ENCODE measurements at regions not wholly inside any gene's neighbourhood (a gene's known extent, or its start where the extent isn't known, plus 50 kb on each side); places are given as distances from the start of the nearest gene placed in this dataset.
A peak's percentile ranks its signal among the peaks of the same experiment; 100 is the strongest.
"Not testable (repeated sequence)": the region's sequence is repeated elsewhere in the genome, so short reads cannot be mapped to it uniquely, and the experiment has no call there.

DNA sequence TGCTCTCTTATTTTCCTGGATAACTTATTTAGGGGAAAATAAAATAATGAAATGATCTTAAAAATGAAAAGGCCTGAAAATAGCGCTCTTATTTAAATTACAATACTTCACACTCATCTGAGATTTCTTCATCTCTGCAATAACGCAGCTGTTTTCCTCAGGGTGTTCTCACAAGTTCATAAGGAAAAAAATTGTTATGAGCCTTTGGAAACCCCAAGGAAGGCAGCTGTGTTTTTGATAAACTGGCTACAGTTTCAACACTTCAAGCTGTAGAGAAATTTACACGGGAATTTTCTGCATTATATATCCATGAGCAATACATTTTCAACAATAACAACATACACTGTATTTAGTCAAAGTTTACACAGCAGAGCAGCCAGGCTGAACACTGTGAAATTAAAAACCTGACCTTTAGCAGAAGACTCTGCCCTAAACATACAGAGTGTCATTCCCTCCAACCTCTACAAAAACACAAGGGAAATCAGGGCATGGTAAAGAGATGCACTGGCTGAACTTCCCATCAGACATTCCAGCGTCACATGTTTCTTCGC, 959.6 kb downstream of the SLC4A3 start:
- DNase-seq = no peak
- intact Hi-C loops (cut with micrococcal nuclease) = no loop called here
- H3K27ac Mint-ChIP-seq = no peak overlapping the region
- CTCF ChIA-PET = interaction anchor here (0.6 kb wide), 1 partner anchor 173 kb away, joined by 3 read pairs; no protein-coding TSS in a partner anchor
- H3K27me3 Mint-ChIP-seq (ENCODE audit: low read depth) = no peaks in the 10 kb centered on the region
- no peaks in the 10 kb centered on the region for H3K36me3 Mint-ChIP-seq (ENCODE audit: low read depth)
- H3K4me1 Mint-ChIP-seq (ENCODE audit: low read depth) = no peaks in the 10 kb centered on the region
- H3K9me3 Mint-ChIP-seq = no peaks in the 10 kb centered on the region
- H3K4me3 Mint-ChIP-seq = no peak overlapping the region

DNA sequence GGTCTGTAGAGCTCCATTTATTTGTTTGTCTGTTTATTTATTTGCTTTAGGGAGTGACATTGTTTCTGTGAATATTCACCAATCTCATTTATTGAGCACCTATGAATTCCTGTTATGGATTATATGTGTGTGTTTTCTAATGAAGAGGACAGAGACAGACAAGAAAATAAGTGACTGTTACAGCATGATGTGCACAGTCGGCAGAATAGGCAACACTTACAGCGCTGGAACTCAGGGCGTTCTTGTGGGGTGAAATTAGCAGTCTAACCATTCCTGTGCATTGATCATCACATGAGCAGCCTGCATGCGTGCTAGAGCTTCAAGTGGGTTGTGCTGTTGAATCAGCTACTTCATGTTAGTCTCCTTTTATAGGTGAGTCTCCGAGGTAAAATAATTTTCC, 960.7 kb downstream of the SLC4A3 start:
- H3K36me3 Mint-ChIP-seq (ENCODE audit: low read depth) = no peaks in the 10 kb centered on the region
- CTCF ChIA-PET = interaction anchor here (0.6 to 0.7 kb wide), 2 partner anchors 720 to 883 kb away, joined by 3 to 5 read pairs; no protein-coding TSS in a partner anchor
- H3K27me3 Mint-ChIP-seq (ENCODE audit: low read depth) = no peaks in the 10 kb centered on the region
- H3K4me3 Mint-ChIP-seq = no peak overlapping the region
- H3K4me1 Mint-ChIP-seq (ENCODE audit: low read depth) = no peaks in the 10 kb centered on the region
- H3K27ac Mint-ChIP-seq = no peak overlapping the region
- intact Hi-C loops (cut with micrococcal nuclease) = no loop called here
- DNase-seq = no peak
- no peaks in the 10 kb centered on the region for H3K9me3 Mint-ChIP-seq

DNA sequence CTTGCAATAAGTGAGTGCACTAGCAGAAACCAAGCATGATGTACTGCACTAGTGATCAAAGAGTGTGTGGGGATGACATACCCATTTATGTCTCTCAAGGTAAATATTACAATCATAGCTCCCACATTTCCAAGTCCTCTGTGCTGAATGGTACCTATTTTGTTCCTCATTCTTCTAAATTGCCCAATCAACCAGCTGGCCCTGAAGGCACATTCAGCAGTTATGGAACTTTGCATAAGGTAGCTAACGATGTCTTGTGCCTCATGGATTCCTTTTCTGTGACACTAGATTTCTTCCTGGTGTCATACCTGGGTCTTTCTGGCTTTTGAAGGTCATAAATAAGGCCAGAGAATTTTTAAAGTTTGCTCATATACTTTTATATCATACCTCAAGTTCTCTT, 963.0 kb downstream of the SLC4A3 start:
- CTCF ChIA-PET = interaction anchor here (0.7 kb wide), 1 partner anchor 108 kb away, joined by 3 read pairs; no protein-coding TSS in a partner anchor
- no peaks in the 10 kb centered on the region for H3K36me3 Mint-ChIP-seq (ENCODE audit: low read depth)
- no peaks in the 10 kb centered on the region for H3K27me3 Mint-ChIP-seq (ENCODE audit: low read depth)
- no peak overlapping the region for H3K27ac Mint-ChIP-seq
- intact Hi-C loops (cut with micrococcal nuclease) = no loop called here
- no peaks in the 10 kb centered on the region for H3K9me3 Mint-ChIP-seq
- H3K4me1 Mint-ChIP-seq (ENCODE audit: low read depth) = no peaks in the 10 kb centered on the region
- DNase-seq = no peak
- H3K4me3 Mint-ChIP-seq = no peak overlapping the region

DNA sequence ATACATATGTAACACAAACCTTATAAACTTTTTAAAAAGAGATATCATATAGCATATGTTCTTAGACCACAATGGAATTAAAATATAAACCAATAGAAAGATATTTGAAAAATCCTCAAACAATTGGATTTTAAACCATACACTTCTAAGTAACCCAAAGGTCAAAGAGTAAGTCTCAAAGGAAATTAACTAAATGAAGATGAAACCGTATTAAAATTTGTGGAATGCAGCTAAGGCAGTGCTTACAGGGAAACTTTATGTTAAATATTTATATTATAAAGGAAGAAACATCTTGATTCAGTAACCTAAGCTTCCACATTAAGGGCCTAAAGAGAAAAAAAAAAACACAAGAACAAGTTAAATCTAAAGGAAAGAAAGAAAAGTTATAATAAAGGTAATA, 966.1 kb downstream of the SLC4A3 start:
- no peaks in the 10 kb centered on the region for H3K27me3 Mint-ChIP-seq (ENCODE audit: low read depth)
- CTCF ChIA-PET = no interaction called here
- intact Hi-C loops (cut with micrococcal nuclease) = no loop called here
- no peak overlapping the region for H3K4me3 Mint-ChIP-seq
- no peak overlapping the region for H3K27ac Mint-ChIP-seq
- no peaks in the 10 kb centered on the region for H3K36me3 Mint-ChIP-seq (ENCODE audit: low read depth)
- H3K9me3 Mint-ChIP-seq = no peaks in the 10 kb centered on the region
- no peaks in the 10 kb centered on the region for H3K4me1 Mint-ChIP-seq (ENCODE audit: low read depth)
- no peak for DNase-seq

DNA sequence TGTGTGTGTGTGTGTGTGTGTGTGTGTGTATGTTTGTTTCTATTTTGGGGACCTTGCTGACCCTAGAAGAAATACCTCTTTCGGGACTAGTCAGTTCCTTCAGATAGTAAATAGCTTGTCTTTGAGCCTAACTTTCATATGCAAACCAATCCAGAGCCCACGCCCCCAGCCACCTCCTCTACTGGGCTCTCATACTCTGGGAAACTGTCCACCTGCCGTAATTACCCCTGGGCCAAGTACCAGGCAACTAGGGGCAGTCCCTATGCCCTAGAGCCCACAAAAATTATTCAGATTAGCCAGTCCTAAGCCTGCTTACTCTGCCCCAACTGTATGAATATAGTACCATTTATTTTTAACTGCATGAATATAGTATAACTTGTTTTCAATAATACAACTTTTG, 970.4 kb downstream of the EPHA4 start:
- Mint-ChIP-seq H3K36me3 (ENCODE audit: low read depth) (no peaks in the 10 kb centered on the region), H3K9me3 (no peaks in the 10 kb centered on the region), H3K27me3 (ENCODE audit: low read depth) (peaks cover 5% of the 10 kb centered on the region), H3K27ac (no peak overlapping the region), H3K4me3 (no peak overlapping the region), H3K4me1 (ENCODE audit: low read depth) (no peaks in the 10 kb centered on the region)
- CTCF ChIA-PET = interaction anchor here (0.6 kb wide), 1 partner anchor 29 kb away, joined by 3 read pairs; no protein-coding TSS in a partner anchor
- intact Hi-C loops (cut with micrococcal nuclease) = no loop called here
- DNase-seq = no peak

DNA sequence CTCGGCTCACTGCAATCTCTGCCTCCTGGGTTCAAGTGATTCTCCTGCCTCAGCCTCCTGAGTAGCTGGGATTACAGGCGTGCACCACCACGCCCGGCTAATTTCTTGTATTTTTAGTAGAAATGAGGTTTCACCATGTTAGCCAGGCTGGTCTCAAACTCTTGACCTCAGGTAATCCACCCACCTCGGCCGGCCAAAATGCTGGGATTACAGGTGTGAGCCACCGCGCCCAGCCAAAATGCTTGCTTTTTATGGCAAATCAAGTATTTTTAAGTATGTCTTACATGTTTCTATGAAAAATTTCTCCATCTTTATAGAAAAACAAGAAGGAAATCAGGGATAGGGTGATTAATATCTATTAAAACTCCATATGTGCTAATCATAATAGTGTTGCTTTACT, 959.1 kb downstream of the EPHA4 start:
- H3K27me3 Mint-ChIP-seq (ENCODE audit: low read depth); H3K9me3 Mint-ChIP-seq; H3K4me1 Mint-ChIP-seq (ENCODE audit: low read depth); H3K36me3 Mint-ChIP-seq (ENCODE audit: low read depth); CTCF ChIA-PET; H3K27ac Mint-ChIP-seq; DNase-seq; H3K4me3 Mint-ChIP-seq; intact Hi-C loops (cut with micrococcal nuclease): not testable (repeated sequence)

DNA sequence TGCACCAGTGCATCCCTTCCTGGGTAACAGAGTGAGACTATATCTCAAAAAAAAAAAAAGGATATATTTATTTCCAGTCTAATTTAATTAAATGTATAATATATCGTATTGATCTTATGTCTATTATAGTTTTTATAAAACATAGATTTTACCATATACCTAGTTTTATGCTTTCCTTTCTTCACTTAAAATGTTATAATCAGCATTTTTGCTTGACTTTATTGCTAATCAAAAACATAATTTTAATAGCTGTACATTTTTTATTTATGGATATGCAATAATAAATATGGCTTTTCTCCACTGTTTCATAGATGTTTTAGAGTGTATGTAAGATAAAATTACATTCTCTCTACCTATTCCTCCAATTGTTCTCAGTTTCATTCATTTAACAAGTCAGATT, 958.0 kb downstream of the EPHA4 start:
- H3K4me1 Mint-ChIP-seq (ENCODE audit: low read depth) = no peaks in the 10 kb centered on the region
- intact Hi-C loops (cut with micrococcal nuclease) = no loop called here
- DNase-seq = no peak
- no peak overlapping the region for H3K27ac Mint-ChIP-seq
- CTCF ChIA-PET = no interaction called here
- H3K36me3 Mint-ChIP-seq (ENCODE audit: low read depth) = no peaks in the 10 kb centered on the region
- no peak overlapping the region for H3K4me3 Mint-ChIP-seq
- H3K9me3 Mint-ChIP-seq = no peaks in the 10 kb centered on the region
- H3K27me3 Mint-ChIP-seq (ENCODE audit: low read depth) = no peaks in the 10 kb centered on the region

DNA sequence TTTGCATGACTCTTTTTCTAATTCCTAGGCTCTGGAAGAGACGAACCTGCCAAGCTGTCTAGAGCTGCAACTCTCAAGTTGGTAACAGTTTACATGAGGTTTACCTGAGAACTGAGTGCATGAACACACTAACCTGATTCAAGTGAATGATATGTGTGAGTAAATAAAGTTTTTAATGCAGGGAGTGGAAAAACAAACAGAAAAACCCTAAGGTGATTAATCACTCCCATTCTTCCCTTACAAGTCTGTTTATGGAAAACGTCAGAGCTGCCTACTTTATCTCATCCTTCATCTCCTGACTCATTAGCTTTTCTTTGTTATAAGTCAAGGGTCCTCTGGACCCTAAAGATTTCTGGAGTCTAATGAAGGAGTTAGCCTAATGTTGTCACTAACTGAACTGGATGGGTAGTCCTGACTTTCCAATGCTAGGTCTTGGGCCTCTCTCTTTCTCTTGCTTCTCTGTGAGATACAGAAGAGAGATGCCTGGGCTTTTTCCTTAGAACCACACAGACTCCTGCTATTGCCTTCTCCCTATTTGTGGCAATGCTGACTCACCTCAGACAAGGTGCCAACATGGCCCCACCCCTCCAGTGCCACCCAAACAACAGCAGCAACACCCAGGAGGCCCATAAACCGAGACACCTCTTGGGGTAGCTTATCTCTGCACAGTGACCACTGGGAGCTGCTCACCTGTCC, 952.4 kb downstream of the EPHA4 start:
- Mint-ChIP-seq H3K27me3 (ENCODE audit: low read depth) (peaks cover 2% of the 10 kb centered on the region), H3K4me1 (ENCODE audit: low read depth) (no peaks in the 10 kb centered on the region), H3K27ac (no peak overlapping the region), H3K4me3 (no peak overlapping the region), H3K36me3 (ENCODE audit: low read depth) (no peaks in the 10 kb centered on the region), H3K9me3 (no peaks in the 10 kb centered on the region)
- DNase-seq = no peak
- CTCF ChIA-PET = no interaction called here
- intact Hi-C loops (cut with micrococcal nuclease) = no loop called here

DNA sequence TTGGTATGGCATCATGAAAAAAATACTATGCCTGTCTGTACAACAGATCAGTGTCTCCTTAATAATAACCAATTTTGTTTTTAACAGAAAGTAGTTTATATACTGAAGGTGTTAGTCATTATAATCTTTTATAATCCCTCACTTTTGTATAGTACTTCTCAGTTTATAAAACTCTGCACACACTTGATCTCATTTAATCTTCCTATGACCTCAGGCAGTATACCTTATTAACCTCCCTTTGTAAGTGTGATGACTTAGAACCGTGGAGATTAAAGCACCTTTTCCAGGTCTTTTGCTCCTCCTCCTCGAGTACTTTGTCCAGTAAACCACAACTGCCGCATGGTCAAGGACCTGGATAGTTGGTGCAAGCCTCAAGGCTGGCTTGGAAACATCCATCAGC, 945.5 kb downstream of the EPHA4 start:
- DNase-seq = no peak
- H3K9me3 Mint-ChIP-seq = no peaks in the 10 kb centered on the region
- CTCF ChIA-PET = no interaction called here
- no peaks in the 10 kb centered on the region for H3K4me1 Mint-ChIP-seq (ENCODE audit: low read depth)
- intact Hi-C loops (cut with micrococcal nuclease) = no loop called here
- no peak overlapping the region for H3K4me3 Mint-ChIP-seq
- H3K27ac Mint-ChIP-seq = no peak overlapping the region
- H3K27me3 Mint-ChIP-seq (ENCODE audit: low read depth) = no peaks in the 10 kb centered on the region
- H3K36me3 Mint-ChIP-seq (ENCODE audit: low read depth) = no peaks in the 10 kb centered on the region

DNA sequence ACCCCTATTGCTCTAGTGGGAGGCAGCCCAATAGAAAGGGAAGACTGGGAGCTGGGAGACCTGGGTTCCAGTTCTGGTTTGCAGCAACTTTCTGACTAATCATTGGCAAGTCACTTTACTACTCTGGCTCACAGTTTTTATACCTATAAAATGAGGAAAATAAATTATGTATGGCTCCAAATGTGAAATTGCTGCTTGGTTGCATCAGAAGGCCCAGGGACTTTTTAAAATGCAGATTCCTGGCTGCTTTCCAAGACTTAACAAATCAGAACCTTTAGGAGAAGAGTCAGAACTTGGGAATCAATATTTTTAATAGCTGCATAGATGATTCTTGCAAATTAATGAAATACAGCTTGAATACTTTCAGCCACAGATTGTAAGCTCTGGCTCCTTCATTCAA, 943.9 kb downstream of the EPHA4 start:
- no peak for DNase-seq
- CTCF ChIA-PET = interaction anchor here (0.6 kb wide), 1 partner anchor 133 kb away, joined by 4 read pairs; no protein-coding TSS in a partner anchor
- no peaks in the 10 kb centered on the region for H3K36me3 Mint-ChIP-seq (ENCODE audit: low read depth)
- no peaks in the 10 kb centered on the region for H3K4me1 Mint-ChIP-seq (ENCODE audit: low read depth)
- intact Hi-C loops (cut with micrococcal nuclease) = no loop called here
- H3K27me3 Mint-ChIP-seq (ENCODE audit: low read depth) = no peaks in the 10 kb centered on the region
- no peak overlapping the region for H3K27ac Mint-ChIP-seq
- no peaks in the 10 kb centered on the region for H3K9me3 Mint-ChIP-seq
- H3K4me3 Mint-ChIP-seq = no peak overlapping the region

DNA sequence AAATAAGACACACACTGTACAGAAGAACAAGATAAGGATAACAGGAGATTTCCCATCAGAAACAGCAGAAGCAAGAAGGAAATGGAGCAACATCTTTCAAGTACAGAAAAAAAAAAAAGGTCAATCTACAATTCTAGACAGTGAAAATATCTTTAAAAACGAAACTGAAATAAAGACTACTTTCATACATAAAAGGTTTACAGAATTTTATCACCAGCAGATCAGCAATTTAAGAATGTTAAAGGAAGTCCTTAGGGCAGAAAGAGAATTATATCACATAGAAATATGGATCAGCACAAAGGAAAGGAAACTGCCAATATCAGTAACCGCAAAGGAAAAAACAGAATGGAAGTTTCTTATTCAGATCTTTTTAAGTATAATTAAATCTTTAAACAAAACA, 931.0 kb downstream of the EPHA4 start:
- CTCF ChIA-PET = interaction anchor here (0.6 kb wide), 1 partner anchor 161 kb away, joined by 4 read pairs; no protein-coding TSS in a partner anchor
- intact Hi-C loops (cut with micrococcal nuclease) = no loop called here
- no peaks in the 10 kb centered on the region for H3K36me3 Mint-ChIP-seq (ENCODE audit: low read depth)
- no peak overlapping the region for H3K27ac Mint-ChIP-seq
- H3K27me3 Mint-ChIP-seq (ENCODE audit: low read depth) = no peaks in the 10 kb centered on the region
- DNase-seq = no peak
- no peak overlapping the region for H3K4me3 Mint-ChIP-seq
- H3K4me1 Mint-ChIP-seq (ENCODE audit: low read depth) = peaks cover 4% of the 10 kb centered on the region
- H3K9me3 Mint-ChIP-seq = no peaks in the 10 kb centered on the region

DNA sequence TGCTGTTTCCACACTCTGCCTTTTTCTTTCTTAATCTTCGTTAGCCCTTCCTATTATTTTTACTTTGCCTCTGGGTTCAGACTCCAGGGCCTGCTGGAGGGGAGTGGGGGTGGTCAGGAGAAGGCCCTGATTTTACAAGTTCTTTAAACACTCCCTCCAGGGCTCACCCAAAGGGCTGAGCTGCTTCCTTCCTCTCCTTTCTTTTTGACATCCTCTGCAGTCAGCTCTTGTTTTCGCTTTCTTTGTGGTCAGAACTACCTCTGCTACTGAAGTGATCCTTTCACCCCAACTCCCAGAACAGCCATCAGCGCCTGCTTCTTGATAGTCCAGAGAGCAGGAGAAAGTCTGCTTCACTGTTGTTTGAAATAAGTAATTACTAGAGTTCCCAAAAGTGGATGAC, 925.7 kb downstream of the EPHA4 start:
- H3K27ac Mint-ChIP-seq = no peak overlapping the region
- no peak overlapping the region for H3K4me3 Mint-ChIP-seq
- no peaks in the 10 kb centered on the region for H3K9me3 Mint-ChIP-seq
- intact Hi-C loops (cut with micrococcal nuclease) = no loop called here
- H3K27me3 Mint-ChIP-seq (ENCODE audit: low read depth) = peaks cover 3% of the 10 kb centered on the region
- H3K4me1 Mint-ChIP-seq (ENCODE audit: low read depth) = peaks cover 12% of the 10 kb centered on the region
- CTCF ChIA-PET = no interaction called here
- H3K36me3 Mint-ChIP-seq (ENCODE audit: low read depth) = no peaks in the 10 kb centered on the region
- peak; percentile 4 for DNase-seq

DNA sequence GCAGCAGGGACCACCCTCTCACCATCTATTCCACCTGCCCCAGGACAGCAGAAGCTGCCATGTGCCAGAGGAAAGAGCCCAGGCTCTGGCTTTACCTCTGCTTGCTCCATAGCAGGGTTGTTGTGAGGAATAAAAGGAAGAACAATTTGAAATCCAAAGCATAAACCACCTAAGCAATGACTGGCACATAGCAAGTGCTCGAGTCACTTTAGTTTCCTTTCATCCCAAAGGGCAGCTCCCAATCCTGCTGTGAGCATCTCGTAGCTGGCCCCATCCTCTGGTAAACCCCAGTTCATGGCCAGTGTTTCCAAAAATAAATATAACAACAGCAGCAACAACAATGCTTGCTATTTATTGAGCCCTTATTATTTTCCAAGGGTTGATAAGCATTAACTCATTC, 923.5 kb downstream of the EPHA4 start:
- H3K27me3 Mint-ChIP-seq (ENCODE audit: low read depth) = peaks cover 6% of the 10 kb centered on the region
- no peaks in the 10 kb centered on the region for H3K9me3 Mint-ChIP-seq
- no peaks in the 10 kb centered on the region for H3K36me3 Mint-ChIP-seq (ENCODE audit: low read depth)
- intact Hi-C loops (cut with micrococcal nuclease) = no loop called here
- peaks cover 11% of the 10 kb centered on the region for H3K4me1 Mint-ChIP-seq (ENCODE audit: low read depth)
- H3K27ac Mint-ChIP-seq = no peak overlapping the region
- CTCF ChIA-PET = no interaction called here
- H3K4me3 Mint-ChIP-seq = no peak overlapping the region
- DNase-seq = no peak

Data from activated naive CD4-positive, alpha-beta T cell treated with anti-CD3 and anti-CD28 coated beads for 36 hours (primary cell).